ENCODE measurements at regions not wholly inside any gene's neighbourhood (a gene's known extent, or its start where the extent isn't known, plus 50 kb on each side); places are given as distances from the start of the nearest gene placed in this dataset.

- Mint-ChIP-seq H3K27me3 (ENCODE audit: low read depth, poor library complexity) (no peaks in the 10 kb centered on the region), H3K4me3 (no peak overlapping the region), H3K9me3 (no peaks in the 10 kb centered on the region), H3K36me3 (ENCODE audit: low read depth) (no peaks in the 10 kb centered on the region), H3K27ac (no peak overlapping the region), H3K4me1 (peaks cover 6% of the 10 kb centered on the region)
- DNase-seq, result no peak
- TF ChIP-seq CTCF (IDR thresholded peaks at IDR 0.05), result no peak
Measured at GRCh38 chr13:63632321-63632720, 2216.7 kb upstream of the PCDH20 start.

- no peaks in the 10 kb centered on the region for H3K36me3 Mint-ChIP-seq (ENCODE audit: low read depth)
- no peaks in the 10 kb centered on the region for H3K27me3 Mint-ChIP-seq (ENCODE audit: low read depth, poor library complexity)
- no peak overlapping the region for H3K27ac Mint-ChIP-seq
- H3K4me3 Mint-ChIP-seq, result no peak overlapping the region
- H3K9me3 Mint-ChIP-seq, result no peaks in the 10 kb centered on the region
- no peak for TF ChIP-seq CTCF (IDR thresholded peaks at IDR 0.05)
- H3K4me1 Mint-ChIP-seq, result no peaks in the 10 kb centered on the region
- DNase-seq, result no peak
Measured at GRCh38 chr13:63631006-63631405, 2215.4 kb upstream of the PCDH20 start.

- no peak overlapping the region for H3K27ac Mint-ChIP-seq
- no peak for TF ChIP-seq CTCF (IDR thresholded peaks at IDR 0.05)
- no peak overlapping the region for H3K4me3 Mint-ChIP-seq
- DNase-seq, result no peak
- H3K36me3 Mint-ChIP-seq (ENCODE audit: low read depth), result no peaks in the 10 kb centered on the region
- no peaks in the 10 kb centered on the region for H3K27me3 Mint-ChIP-seq (ENCODE audit: low read depth, poor library complexity)
- no peaks in the 10 kb centered on the region for H3K9me3 Mint-ChIP-seq
- H3K4me1 Mint-ChIP-seq, result no peaks in the 10 kb centered on the region
Measured at GRCh38 chr13:63629591-63629990, 2213.9 kb upstream of the PCDH20 start.

- TF ChIP-seq CTCF (IDR thresholded peaks at IDR 0.05), result no peak
Measured at GRCh38 chr13:63628310-63628709, 2212.7 kb upstream of the PCDH20 start.

GRCh38 chr13:63625869-63626268, 2210.2 kb upstream of the PCDH20 start:
- Mint-ChIP-seq H3K27me3 (ENCODE audit: low read depth, poor library complexity) (no peaks in the 10 kb centered on the region), H3K4me1 (no peaks in the 10 kb centered on the region), H3K9me3 (no peaks in the 10 kb centered on the region), H3K36me3 (ENCODE audit: low read depth) (no peaks in the 10 kb centered on the region), H3K27ac (no peak overlapping the region), H3K4me3 (no peak overlapping the region)
- no peak for DNase-seq
- no peak for TF ChIP-seq CTCF (IDR thresholded peaks at IDR 0.05)

More at GRCh38 chr13:63628310-63628709, 2212.7 kb upstream of the PCDH20 start:
- H3K36me3 Mint-ChIP-seq (ENCODE audit: low read depth), result no peaks in the 10 kb centered on the region
- H3K4me1 Mint-ChIP-seq, result no peaks in the 10 kb centered on the region
- H3K27me3 Mint-ChIP-seq (ENCODE audit: low read depth, poor library complexity), result no peaks in the 10 kb centered on the region
- peak overlapping the region; percentile 7 for H3K27ac Mint-ChIP-seq
- H3K4me3 Mint-ChIP-seq, result no peak overlapping the region
- no peak for DNase-seq
- H3K9me3 Mint-ChIP-seq, result no peaks in the 10 kb centered on the region

GRCh38 chr13:63614874-63615612, 2199.4 kb upstream of the PCDH20 start:
- Mint-ChIP-seq H3K27ac (no peak overlapping the region), H3K27me3 (ENCODE audit: low read depth, poor library complexity) (no peaks in the 10 kb centered on the region), H3K36me3 (ENCODE audit: low read depth) (no peaks in the 10 kb centered on the region), H3K4me3 (no peak overlapping the region), H3K9me3 (no peaks in the 10 kb centered on the region), H3K4me1 (no peaks in the 10 kb centered on the region)
- no peak for DNase-seq
- no peak for TF ChIP-seq CTCF (IDR thresholded peaks at IDR 0.05)
